ENCODE measurements at regions not wholly inside any gene's neighbourhood (a gene's known extent, or its start where the extent isn't known, plus 50 kb on each side); places are given as distances from the start of the nearest gene placed in this dataset.

DNA sequence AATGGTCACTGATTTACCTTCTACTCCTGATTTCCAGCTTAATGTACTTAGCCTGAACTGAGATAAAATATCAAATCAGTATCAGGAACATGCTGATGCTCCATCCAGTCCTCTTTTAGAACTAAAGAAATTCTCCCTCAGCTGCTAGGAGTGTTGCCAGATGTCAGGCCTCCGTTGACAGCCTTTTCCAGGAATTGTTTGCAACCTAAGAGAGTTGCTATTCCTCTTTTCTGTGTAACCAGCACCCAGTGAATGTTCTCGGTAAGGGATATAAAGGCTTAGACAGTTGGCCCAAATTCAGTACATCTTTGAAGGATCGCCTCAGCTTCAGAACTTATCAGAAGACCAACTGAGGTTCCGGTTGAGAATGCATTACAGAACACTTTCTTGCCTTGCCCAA, 559.0 kb downstream of the PCDH17 start:
- TF ChIP-seq, protein P1, sequence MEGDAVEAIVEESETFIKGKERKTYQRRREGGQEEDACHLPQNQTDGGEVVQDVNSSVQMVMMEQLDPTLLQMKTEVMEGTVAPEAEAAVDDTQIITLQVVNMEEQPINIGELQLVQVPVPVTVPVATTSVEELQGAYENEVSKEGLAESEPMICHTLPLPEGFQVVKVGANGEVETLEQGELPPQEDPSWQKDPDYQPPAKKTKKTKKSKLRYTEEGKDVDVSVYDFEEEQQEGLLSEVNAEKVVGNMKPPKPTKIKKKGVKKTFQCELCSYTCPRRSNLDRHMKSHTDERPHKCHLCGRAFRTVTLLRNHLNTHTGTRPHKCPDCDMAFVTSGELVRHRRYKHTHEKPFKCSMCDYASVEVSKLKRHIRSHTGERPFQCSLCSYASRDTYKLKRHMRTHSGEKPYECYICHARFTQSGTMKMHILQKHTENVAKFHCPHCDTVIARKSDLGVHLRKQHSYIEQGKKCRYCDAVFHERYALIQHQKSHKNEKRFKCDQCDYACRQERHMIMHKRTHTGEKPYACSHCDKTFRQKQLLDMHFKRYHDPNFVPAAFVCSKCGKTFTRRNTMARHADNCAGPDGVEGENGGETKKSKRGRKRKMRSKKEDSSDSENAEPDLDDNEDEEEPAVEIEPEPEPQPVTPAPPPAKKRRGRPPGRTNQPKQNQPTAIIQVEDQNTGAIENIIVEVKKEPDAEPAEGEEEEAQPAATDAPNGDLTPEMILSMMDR (IDR thresholded peaks at IDR 0.05; ENCODE audit: poor library complexity), result no peak
- no peak for TF ChIP-seq EZH2 (IDR thresholded peaks at IDR 0.05; ENCODE audit: borderline replicate concordance)

Measured in hepatocyte (in vitro differentiated cells).